RWPE2 (cell line): ENCODE measurements at regions not wholly inside any gene's neighbourhood (a gene's known extent, or its start where the extent isn't known, plus 50 kb on each side); places are given as distances from the start of the nearest gene placed in this dataset.

Experiments
- ATAC-seq: fragments of 200-7000 bp; cut with Tn5 transposase; 3 replicates; pipeline ENCODE4 v1.9.1; 2021; ENCODE audit warnings: low read depth
- DNase-seq: peaks from one replicate; pipeline ENCODE4 v3.0.0-alpha.2; 2020; ENCODE audit warnings: low spot score
- H3K27ac ChIP-seq: fragments of 450-650 bp; 2 replicates; pipeline ENCODE4 v1.5.1; 2017; ENCODE audit warnings: mild to moderate bottlenecking; ENCODE audit not compliant: poor library complexity, severe bottlenecking
- H3K27me3 ChIP-seq: fragments of 250-450 bp; sonication (Bioruptor Pico); 2 replicates; pipeline ENCODE4 v1.5.1; 2021; ENCODE audit warnings: mild to moderate bottlenecking, moderate library complexity; ENCODE audit not compliant: insufficient read depth, poor library complexity, severe bottlenecking
- H3K36me3 ChIP-seq: fragments of 250-450 bp; sonication (Bioruptor Pico); 2 replicates; pipeline ENCODE4 v1.5.1; 2020; ENCODE audit warnings: low read depth, mild to moderate bottlenecking, moderate library complexity
- H3K4me1 ChIP-seq: fragments of 250-450 bp; sonication (Bioruptor Pico); 2 replicates; pipeline ENCODE4 v1.5.1; 2021; ENCODE audit warnings: mild to moderate bottlenecking, moderate library complexity; ENCODE audit not compliant: insufficient read depth, poor library complexity, severe bottlenecking
- H3K4me3 ChIP-seq: fragments of 250-450 bp; sonication (Bioruptor Pico); 2 replicates; pipeline ENCODE4 v1.5.1; 2021; ENCODE audit warnings: mild to moderate bottlenecking, moderate library complexity; ENCODE audit not compliant: severe bottlenecking
- H3K9me3 ChIP-seq: fragments of 250-450 bp; sonication (Bioruptor Pico); 2 replicates; pipeline ENCODE4 v1.5.1; 2021; ENCODE audit warnings: mild to moderate bottlenecking, moderate library complexity; ENCODE audit not compliant: severe bottlenecking
- TF ChIP-seq, protein P1 (sequence below): fragments of 450-650 bp; IDR thresholded peaks from one replicate; pipeline ENCODE4 v1.5.1; 2017; ENCODE audit warnings: mild to moderate bottlenecking, moderate library complexity; ENCODE audit not compliant: poor library complexity, severe bottlenecking

DNA sequence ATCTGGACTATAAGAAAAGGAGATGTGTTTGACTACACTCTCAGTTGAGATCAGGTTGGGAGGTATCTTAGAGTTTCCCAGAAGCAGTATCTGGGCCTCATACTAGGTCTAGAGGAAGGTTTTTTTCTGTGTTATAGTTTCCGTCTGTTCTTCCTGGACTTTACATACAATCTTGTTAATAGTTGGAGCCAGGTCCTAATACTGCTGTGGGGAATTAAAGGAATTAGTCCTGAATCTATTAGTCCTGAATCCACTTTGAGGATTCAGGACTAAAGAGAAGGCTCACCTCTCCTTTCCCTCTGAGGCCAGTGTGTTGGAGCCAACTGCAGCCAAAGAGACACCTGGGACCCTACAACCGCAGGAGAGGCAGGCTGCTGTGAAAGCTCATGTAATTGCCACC lies 445.7 kb upstream of the CLINT1 start:
- TF ChIP-seq, protein P1, sequence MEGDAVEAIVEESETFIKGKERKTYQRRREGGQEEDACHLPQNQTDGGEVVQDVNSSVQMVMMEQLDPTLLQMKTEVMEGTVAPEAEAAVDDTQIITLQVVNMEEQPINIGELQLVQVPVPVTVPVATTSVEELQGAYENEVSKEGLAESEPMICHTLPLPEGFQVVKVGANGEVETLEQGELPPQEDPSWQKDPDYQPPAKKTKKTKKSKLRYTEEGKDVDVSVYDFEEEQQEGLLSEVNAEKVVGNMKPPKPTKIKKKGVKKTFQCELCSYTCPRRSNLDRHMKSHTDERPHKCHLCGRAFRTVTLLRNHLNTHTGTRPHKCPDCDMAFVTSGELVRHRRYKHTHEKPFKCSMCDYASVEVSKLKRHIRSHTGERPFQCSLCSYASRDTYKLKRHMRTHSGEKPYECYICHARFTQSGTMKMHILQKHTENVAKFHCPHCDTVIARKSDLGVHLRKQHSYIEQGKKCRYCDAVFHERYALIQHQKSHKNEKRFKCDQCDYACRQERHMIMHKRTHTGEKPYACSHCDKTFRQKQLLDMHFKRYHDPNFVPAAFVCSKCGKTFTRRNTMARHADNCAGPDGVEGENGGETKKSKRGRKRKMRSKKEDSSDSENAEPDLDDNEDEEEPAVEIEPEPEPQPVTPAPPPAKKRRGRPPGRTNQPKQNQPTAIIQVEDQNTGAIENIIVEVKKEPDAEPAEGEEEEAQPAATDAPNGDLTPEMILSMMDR: no peak
- Histone ChIP-seq H3K9me3 (no peaks in the 10 kb centered on the region), H3K27me3 (no peaks in the 10 kb centered on the region), H3K27ac (no peak overlapping the region), H3K36me3 (no peaks in the 10 kb centered on the region), H3K4me3 (no peak overlapping the region), H3K4me1 (no peaks in the 10 kb centered on the region)
- DNase-seq: no peak
- ATAC-seq: no peak

DNA sequence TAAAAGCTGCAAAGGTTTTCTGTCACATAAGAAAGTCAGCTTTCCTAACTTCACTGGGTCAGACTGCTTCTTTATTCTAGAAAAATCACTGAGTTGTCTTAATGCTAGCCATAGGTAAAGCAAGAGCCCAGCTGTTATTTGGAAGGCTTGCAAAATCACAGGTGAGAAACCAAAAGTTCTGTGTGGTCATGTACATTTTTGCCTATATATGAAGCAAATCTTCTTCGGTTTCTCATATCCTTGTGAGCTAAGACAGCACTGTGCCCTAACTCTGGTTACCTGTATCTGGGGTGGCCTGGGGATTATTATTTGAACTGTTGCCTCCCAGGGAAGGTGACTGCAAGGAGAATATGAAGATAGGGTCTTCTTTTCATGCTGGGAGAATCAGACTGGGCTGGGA lies 444.9 kb upstream of the CLINT1 start:
- no peak overlapping the region for H3K4me3 ChIP-seq
- DNase-seq (no peak), ATAC-seq (no peak)
- H3K4me1 ChIP-seq: no peaks in the 10 kb centered on the region
- TF ChIP-seq, protein P1: no peak
- no peak overlapping the region for H3K27ac ChIP-seq
- no peaks in the 10 kb centered on the region for H3K27me3 ChIP-seq
- no peaks in the 10 kb centered on the region for H3K9me3 ChIP-seq
- H3K36me3 ChIP-seq: no peaks in the 10 kb centered on the region

DNA sequence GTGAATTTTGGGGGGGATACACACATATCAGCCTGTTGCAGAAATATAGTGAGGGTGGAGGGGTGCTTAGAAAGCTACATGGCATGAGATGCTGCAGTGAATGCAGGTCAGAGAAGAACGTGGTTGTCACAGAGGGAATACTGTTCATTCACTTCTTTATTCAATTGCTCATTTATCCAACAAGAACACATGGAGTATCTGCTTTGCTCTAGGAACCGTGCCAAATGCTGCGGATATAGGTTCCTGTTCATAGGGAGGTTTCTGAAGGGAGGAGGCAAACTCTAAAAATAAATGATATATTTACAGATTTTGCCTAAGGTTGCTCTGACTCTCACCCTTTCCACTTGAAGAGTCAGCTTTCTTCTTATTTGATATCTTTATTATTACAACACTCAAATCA lies 444.3 kb upstream of the CLINT1 start:
- no peaks in the 10 kb centered on the region for H3K4me1 ChIP-seq
- TF ChIP-seq, protein P1: no peak
- no peak overlapping the region for H3K4me3 ChIP-seq
- DNase-seq: no peak
- no peak for ATAC-seq
- H3K36me3 ChIP-seq: no peaks in the 10 kb centered on the region
- H3K27me3 ChIP-seq: no peaks in the 10 kb centered on the region
- no peaks in the 10 kb centered on the region for H3K9me3 ChIP-seq
- H3K27ac ChIP-seq: no peak overlapping the region

DNA sequence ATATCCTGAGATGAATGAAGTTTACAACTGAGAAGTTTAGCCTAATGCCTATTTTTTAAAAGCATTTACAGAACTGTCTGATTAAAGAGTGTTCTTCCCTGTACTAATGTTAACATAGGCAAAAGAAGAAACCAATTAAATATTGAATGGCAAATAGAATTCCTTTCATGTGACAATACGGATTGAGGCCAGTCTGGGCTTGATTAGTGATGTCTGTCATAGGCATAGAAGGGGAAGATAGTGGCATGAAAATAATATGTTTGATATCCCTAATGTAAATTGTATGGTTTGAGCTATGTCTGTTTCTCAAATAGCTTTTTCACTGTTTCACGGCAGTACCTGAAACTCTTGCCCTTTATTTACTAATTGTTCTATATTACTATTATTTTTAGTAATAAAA lies 443.1 kb upstream of the CLINT1 start:
- no peaks in the 10 kb centered on the region for H3K36me3 ChIP-seq
- H3K4me1 ChIP-seq: no peaks in the 10 kb centered on the region
- H3K27ac ChIP-seq: no peak overlapping the region
- H3K4me3 ChIP-seq: no peak overlapping the region
- DNase-seq (no peak), ATAC-seq (no peak)
- TF ChIP-seq, protein P1: no peak
- H3K27me3 ChIP-seq: no peaks in the 10 kb centered on the region
- H3K9me3 ChIP-seq: no peaks in the 10 kb centered on the region

DNA sequence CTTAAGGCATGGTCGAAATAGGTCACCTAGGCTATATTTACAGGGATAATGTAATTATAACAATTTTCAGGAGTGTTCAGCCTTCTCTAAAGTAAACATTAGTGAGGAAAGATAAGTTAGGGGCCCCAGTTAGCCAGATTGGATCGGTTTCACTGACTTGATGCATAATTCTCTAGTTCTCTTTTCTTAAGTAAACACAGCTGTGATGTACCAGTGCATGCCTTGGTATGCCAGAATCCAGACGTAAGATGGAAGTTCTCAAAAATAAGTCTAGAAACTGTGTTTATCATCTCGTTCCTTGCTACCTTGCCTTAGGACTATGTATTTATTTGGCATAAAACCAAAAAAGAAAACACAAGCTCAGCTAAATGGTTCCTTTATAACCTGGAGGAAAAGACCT lies 442.2 kb upstream of the CLINT1 start:
- Histone ChIP-seq H3K9me3 (no peaks in the 10 kb centered on the region), H3K4me3 (no peak overlapping the region), H3K27ac (no peak overlapping the region), H3K4me1 (no peaks in the 10 kb centered on the region), H3K27me3 (no peaks in the 10 kb centered on the region), H3K36me3 (no peaks in the 10 kb centered on the region)
- ATAC-seq: no peak
- DNase-seq: no peak
- TF ChIP-seq, protein P1: no peak
